Activated B cell treated with CpG ODN at 0.5 μM for 24 hours (primary cell): ENCODE measurements at regions not wholly inside any gene's neighbourhood (a gene's known extent, or its start where the extent isn't known, plus 50 kb on each side); places are given as distances from the start of the nearest gene placed in this dataset.

Experiments used
- ATAC-seq: fragments of 200-7000 bp; cut with Tn5 transposase; one replicate; pipeline ENCODE4 v1.10.0; 2021; ENCODE audit warnings: low read depth, mild to moderate bottlenecking, moderate library complexity
- CTCF ChIA-PET: fragments of 350-600 bp; sonication (Branson Sonifier 250); formaldehyde crosslinking; loops from one replicate; lab custom pipeline; 2021; ENCODE audit warnings: antibody characterized with exemption; lab: Charles Lee
- POLR2A ChIA-PET: fragments of 350-600 bp; sonication (Branson Sonifier 250); formaldehyde crosslinking; loops from one replicate; lab custom pipeline; 2021; ENCODE audit warnings: antibody characterized with exemption; lab: Charles Lee
- DNase-seq: peaks from one replicate; pipeline ENCODE4 v3.0.0; 2022
- H3K27ac Mint-ChIP-seq: one replicate; pipeline ENCODE4 v1.8.0; 2020; ENCODE audit warnings: mixed read lengths
- H3K27me3 Mint-ChIP-seq: one replicate; pipeline ENCODE4 v1.8.0; 2021; ENCODE audit warnings: mixed read lengths
- H3K36me3 Mint-ChIP-seq: one replicate; pipeline ENCODE4 v1.8.0; 2021; ENCODE audit warnings: low read depth, mixed read lengths
- H3K4me1 Mint-ChIP-seq: one replicate; pipeline ENCODE4 v1.8.0; 2021; ENCODE audit warnings: mixed read lengths
- H3K4me3 Mint-ChIP-seq: one replicate; pipeline ENCODE4 v1.8.0; 2020; ENCODE audit warnings: mild to moderate bottlenecking, mixed read lengths
- H3K9me3 Mint-ChIP-seq: one replicate; pipeline ENCODE4 v1.8.0; 2020; ENCODE audit warnings: mixed read lengths
- CTCF ChIP-seq: fragments of 200-600 bp; IDR thresholded peaks from one replicate; pipeline ENCODE4 v1.8.0; 2022; ENCODE audit warnings: antibody characterized with exemption, mild to moderate bottlenecking
- intact Hi-C: fragments of 100-400 bp; cut with micrococcal nuclease; formaldehyde crosslinking; loops from one replicate; pipeline ENCODE4 v1.15.1; 2024

DNA sequence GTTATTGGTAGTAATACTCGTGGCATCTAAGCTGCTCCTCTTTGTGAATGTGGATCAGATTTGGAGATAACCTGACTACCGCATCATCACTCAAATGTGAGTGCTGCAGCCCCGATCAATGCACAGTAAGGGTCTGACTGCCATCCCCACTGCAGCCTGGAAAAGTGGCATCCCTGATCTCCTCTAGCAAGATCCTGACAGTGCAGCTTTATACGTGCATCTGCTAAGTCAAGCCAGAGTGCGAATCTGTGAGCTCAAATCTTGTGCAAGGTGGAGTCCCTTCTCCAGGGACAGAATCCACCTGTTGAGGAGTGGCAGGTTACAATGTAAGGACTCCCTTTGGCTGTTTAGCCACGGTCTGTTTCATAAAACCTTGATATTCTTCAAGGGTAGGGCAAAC is 215.0 kb upstream of the EXOC2 start:
- POLR2A ChIA-PET: no interaction called here
- Mint-ChIP-seq H3K4me1 (no peaks in the 10 kb centered on the region), H3K36me3 (no peaks in the 10 kb centered on the region), H3K4me3 (no peak overlapping the region), H3K9me3 (no peaks in the 10 kb centered on the region), H3K27me3 (peaks cover 9% of the 10 kb centered on the region), H3K27ac (no peak overlapping the region)
- no peak for DNase-seq
- no peak for TF ChIP-seq CTCF
- CTCF ChIA-PET: no interaction called here
- intact Hi-C loops: no loop called here
- no peak for ATAC-seq

DNA sequence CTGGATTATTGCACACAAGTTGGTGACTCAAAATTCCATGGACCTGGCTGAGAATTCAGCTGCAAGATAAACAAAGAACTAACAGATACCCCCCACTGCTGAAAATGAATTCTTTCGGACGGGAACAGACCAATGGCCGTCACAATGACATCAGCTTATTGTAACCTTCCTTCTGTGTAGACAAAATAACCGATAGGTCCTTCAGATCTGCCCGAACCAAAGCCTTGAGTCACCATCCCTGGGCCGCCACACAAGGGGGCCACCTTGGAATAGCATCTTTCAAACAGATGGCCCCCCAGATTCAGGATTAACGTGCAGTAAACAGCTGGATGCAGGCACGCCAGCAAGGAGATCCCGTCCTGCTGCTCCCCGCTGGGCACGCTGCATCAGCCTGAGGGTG is 214.0 kb upstream of the EXOC2 start:
- H3K4me1 Mint-ChIP-seq: no peaks in the 10 kb centered on the region
- H3K27me3 Mint-ChIP-seq: peaks cover 3% of the 10 kb centered on the region
- no peak for TF ChIP-seq CTCF
- H3K4me3 Mint-ChIP-seq: no peak overlapping the region
- H3K27ac Mint-ChIP-seq: no peak overlapping the region
- CTCF ChIA-PET: no interaction called here
- ATAC-seq: no peak
- H3K36me3 Mint-ChIP-seq: no peaks in the 10 kb centered on the region
- no peak for DNase-seq
- intact Hi-C loops: no loop called here
- POLR2A ChIA-PET: no interaction called here
- no peaks in the 10 kb centered on the region for H3K9me3 Mint-ChIP-seq

DNA sequence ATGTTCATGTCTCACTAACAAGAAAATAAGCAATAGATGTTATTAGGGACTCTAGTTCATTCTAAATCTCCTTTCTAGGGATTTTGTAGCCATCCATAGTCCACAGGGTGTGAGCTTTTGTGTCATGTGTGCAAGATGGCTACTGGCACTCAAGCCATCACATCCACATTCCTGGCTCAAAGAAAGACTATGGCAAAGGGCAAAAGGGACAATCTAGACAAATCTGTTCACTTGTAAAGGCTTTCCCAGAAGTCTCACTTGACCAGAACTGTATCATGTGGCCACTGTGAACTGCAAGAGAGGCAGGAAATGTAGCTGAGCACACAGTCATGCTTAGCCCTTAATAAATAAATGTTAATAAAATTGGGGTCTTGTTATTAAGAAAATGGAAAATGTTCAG is 212.6 kb upstream of the EXOC2 start:
- H3K36me3 Mint-ChIP-seq: no peaks in the 10 kb centered on the region
- no peak overlapping the region for H3K27ac Mint-ChIP-seq
- intact Hi-C loops: no loop called here
- ChIA-PET CTCF (no interaction called here), POLR2A (no interaction called here)
- DNase-seq (no peak), ATAC-seq (no peak)
- H3K9me3 Mint-ChIP-seq: no peaks in the 10 kb centered on the region
- TF ChIP-seq CTCF: no peak
- no peaks in the 10 kb centered on the region for H3K27me3 Mint-ChIP-seq
- H3K4me3 Mint-ChIP-seq: no peak overlapping the region
- no peaks in the 10 kb centered on the region for H3K4me1 Mint-ChIP-seq

- DNase-seq: no peak
Measured at GRCh38 chr6:904994-905393, 212.1 kb upstream of the EXOC2 start.

GRCh38 chr6:903761-904160 is 210.8 kb upstream of the EXOC2 start:
- ATAC-seq: no peak
- Mint-ChIP-seq H3K4me3 (no peak overlapping the region), H3K36me3 (no peaks in the 10 kb centered on the region), H3K9me3 (no peaks in the 10 kb centered on the region), H3K27ac (no peak overlapping the region), H3K27me3 (peaks cover 1% of the 10 kb centered on the region), H3K4me1 (no peaks in the 10 kb centered on the region)
- ChIA-PET POLR2A (no interaction called here), CTCF (no interaction called here)
- no peak for DNase-seq
- no peak for TF ChIP-seq CTCF
- intact Hi-C loops: no loop called here

More at GRCh38 chr6:904994-905393, 212.1 kb upstream of the EXOC2 start:
- H3K36me3 Mint-ChIP-seq: no peaks in the 10 kb centered on the region
- ATAC-seq: no peak
- ChIA-PET POLR2A (no interaction called here), CTCF (no interaction called here)
- H3K27me3 Mint-ChIP-seq: no peaks in the 10 kb centered on the region
- no peak for TF ChIP-seq CTCF
- H3K27ac Mint-ChIP-seq: no peak overlapping the region
- no peaks in the 10 kb centered on the region for H3K9me3 Mint-ChIP-seq
- no peaks in the 10 kb centered on the region for H3K4me1 Mint-ChIP-seq
- H3K4me3 Mint-ChIP-seq: no peak overlapping the region
- intact Hi-C loops: no loop called here
